CD4-positive, alpha-beta T cell treated with Interleukin-4 for 4 hours (primary cell): ENCODE measurements at regions not wholly inside any gene's neighbourhood (a gene's known extent, or its start where the extent isn't known, plus 50 kb on each side); places are given as distances from the start of the nearest gene placed in this dataset.
"Not testable (repeated sequence)": the region's sequence is repeated elsewhere in the genome, so short reads cannot be mapped to it uniquely, and the experiment has no call there.

Source experiments
- DNase-seq: peaks from one replicate; pipeline ENCODE4 v3.0.0-alpha.2; 2020

DNA sequence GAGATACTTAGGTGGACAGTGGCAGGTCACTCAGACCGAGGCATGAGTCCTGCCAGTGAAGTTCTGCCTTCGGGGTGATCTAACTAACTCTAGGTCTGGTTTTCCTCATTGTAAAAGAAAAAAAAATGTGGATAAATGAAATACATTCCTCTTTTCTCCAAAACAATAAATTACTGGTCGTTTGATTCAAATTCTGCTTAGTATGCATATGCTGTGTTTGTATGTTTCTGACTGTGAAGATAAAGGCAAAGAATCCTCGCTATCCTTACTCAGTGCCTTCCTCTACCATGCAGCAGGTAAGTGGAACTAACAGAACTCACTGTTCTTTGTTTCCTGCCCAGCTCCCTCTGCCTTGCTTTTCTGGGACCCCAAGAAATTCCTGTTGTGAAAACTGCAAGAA is 330.1 kb downstream of the SUCLG1 start:
- no peak for DNase-seq

DNA sequence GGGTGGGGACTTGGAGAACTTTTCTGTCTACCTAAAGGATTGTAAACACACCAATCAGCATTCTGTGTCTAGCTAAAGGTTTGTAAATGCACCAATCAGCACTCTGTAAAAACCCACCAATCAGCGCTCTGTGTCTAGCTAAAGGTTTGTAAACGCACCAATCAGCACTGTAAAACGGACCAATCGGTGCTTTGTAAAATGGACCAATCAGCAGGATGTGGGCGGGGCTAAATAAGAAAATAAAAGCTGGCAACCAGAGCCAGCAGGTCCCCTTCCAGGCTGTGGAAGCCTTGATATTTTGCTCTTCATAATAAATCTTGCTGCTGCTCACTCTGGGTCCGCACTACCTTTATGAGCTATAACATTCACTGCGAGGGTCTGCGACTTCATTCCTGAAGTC is 331.3 kb downstream of the SUCLG1 start:
- not testable (repeated sequence) for DNase-seq

DNA sequence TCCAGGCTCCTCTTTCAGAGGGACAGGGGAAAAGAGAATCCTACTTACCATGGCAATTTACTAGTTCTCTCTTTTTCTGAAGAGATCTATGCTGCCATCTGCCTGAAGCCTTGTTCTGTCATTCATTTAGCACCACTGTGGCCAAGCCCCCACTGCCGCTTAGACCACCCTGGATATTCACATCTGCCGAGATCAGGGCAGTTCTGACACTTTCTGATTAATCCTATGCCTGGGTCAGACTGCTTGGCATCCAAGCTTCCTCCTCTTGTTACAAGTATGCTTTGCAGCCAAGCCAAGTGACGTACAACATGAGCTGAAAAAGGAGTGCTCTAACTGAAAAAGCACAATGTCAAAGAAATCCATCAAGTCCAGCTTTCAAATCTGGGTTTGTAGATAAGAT is 332.6 kb downstream of the SUCLG1 start:
- no peak for DNase-seq

DNA sequence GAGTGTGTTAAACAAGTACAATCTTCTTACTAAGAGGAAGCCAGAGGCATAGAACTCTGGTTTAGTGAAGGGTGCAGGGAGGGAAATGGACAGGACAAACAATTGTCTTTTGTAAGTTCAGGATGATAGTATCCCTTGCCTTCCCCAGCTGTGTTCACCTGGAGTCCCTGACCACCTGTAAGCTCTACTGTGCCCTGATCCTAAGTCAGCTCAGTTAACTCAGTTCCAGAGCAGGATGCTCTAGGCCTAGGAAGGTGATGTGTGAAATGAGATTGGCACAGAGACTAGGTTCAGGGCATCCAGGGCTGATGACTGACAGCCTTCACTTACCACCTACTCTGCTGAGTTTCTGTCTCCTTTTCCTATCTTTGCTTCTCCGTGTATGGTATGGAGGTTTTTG is 333.0 kb downstream of the SUCLG1 start:
- DNase-seq, result no peak

DNA sequence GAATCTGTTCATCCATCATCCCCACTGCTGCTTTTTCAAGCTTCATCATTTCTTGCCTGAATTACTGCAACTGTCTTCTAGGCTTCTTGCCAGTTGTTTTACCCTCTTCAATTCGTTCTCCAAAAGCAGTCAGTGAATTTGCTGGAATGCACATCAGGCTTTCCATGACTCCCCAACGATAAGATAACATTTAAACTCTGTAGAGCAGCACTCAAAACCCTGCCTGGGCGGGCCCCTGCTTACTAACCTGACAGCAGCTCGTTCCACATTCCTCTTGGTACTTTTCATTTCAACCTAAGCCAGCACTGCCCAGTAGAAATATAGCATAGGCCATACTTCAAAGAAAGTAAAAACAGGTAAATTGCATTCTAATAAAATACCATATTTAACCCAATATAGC is 342.9 kb downstream of the SUCLG1 start:
- DNase-seq, result no peak

DNA sequence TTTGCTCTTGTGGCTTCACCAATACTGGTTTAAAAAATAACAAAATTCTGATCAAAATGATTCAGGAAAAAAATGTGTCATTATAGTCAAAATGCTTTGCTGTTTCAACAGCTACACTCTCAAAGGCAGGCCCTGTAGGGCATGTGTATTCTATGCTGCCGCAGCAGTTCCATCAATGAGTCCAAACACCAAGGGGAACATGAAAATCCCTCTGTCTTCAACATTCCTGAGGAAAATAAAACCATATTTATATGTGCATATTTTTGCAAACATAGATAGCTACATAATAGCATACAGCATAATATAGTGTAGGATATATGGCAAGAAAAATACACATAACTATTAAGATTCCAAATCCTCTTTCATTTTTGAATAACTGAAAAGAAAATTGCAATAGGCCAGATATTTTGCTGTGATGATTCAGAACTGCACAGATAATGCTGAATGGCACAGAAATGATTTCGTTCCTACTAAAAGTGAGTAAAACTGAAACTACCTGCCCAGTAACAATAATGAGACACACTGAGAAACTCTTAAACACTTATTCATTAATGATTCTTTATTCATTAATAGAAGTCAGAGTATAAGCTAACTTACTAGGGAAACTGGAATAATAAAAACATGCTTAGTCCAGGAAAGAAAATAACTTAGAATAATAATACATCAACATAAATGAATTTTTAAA is 343.8 kb downstream of the SUCLG1 start:
- DNase-seq, result no peak

DNA sequence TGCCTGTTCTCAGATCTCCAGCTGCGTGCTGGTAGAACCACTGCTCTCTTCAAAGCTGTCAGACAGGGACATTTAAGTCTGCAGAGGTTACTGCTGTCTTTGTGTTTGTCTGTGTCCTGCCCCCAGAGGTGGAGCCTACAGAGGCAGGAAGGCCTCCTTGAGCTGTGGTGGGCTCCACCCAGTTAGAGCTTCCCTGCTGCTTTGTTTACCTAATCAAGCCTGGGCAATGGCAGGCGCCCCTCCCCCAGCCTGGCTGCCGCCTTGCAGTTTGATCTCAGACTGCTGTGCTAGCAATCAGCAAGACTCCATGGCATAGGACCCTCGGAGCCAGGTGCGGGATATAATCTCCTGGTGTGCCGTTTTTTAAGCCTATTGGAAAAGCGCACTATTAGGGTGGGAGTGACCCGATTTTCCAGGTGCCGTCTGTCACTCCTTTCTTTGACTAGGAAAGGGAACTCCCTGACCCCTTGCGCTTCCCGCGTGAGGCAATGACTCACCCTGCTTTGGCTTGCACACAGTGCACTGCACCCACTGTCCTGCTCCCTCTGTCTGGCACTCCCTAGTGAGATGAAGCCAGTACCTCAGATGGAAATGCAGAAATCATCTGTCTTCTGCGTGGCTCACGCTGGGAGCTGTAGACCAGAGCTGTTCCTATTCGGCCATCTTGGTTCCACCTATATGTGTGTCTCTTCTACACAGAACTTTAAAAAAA is 355.1 kb downstream of the SUCLG1 start:
- DNase-seq, result not testable (repeated sequence)

DNA sequence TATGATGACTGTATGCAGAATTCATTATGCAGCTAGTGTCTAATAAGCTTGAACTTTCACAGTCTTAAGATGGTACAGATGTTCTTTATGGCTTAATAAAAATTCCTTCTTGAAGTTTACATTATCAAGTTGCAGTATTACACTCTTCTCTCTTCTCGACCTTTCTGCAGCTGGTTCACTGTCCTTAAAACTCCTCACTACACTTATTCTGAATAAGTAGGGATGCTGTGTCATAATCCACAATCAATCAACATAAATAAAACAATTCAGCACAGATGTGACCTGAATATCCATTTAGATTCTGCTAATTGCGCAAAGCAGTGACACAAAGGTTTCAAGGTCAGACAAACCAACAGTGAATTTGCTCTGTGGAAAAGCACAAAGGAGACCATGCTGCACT is 356.8 kb downstream of the SUCLG1 start:
- DNase-seq, result no peak

DNA sequence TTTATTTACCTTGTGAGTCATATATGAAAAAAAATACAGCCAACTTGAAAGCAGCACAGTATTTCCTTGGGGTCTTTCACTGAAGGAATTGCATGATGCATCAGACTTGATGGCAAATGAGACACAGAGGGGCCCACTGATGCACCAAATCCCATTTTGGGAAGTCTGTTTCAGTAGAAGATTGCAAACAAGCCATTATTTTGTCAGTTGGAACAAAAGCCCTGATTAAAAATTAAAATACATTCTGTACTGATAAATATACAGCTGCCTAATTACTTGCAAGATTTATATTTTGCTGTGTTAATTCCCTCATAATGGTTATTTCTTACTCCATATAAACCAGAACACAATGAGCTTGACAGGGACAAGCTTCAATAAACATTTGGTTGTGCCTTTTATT is 370.4 kb downstream of the SUCLG1 start:
- DNase-seq, result no peak

DNA sequence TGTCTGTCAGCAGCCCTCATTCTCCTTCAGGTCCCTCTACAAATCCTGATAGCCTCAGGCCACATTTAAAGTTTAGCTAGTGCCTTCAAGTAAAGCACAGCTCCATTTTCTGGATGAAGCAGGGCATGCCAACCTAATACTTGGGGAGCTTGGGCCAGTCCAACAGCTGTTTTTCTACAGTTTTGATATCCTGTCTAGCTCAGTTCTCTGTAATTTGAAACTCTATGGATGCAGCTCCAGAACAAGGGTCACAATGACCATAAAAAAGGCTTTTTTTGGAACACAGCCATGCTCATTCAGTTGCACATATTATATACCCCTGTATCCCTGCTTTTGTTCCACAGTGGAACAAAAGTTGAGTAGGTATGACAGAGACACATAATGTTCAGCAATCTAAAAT is 373.5 kb downstream of the SUCLG1 start:
- DNase-seq, result no peak

DNA sequence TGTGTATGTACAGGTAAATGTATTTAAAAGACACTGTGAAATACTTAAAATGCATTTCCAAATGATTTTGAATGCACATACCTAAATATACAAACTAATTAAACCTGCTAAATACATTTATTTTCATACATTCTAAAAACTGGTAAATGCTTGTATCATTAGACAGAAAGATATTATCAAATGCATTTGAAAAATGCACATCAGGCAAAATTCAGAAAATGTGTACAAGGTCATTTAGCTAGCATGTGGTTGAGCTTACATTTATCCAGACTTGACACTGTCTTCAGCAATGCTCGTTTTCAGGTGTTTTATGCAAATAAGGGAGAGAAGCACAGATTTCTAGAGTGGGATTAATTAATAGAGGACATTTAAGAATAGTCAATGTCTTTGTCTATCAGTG is 374.2 kb downstream of the SUCLG1 start:
- DNase-seq, result no peak

DNA sequence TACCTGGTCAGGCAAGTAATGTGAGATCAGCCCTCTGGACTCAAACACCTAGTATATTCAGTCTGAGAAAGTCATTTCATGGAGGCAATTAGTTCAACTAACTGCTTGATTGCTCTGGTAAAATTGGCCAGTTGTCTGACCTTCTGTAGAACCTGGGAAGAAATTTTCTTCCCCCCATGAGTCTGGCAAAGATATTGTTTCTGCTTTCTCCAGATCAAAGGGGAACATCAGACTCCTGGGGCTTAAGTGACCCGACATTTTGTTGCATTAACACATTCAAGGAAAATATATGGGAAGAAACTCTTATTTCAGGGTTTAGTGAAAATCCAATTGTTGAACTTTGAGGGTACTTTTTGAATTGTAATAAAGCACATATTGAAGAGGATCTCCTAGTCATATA is 375.1 kb downstream of the SUCLG1 start:
- DNase-seq, result no peak

DNA sequence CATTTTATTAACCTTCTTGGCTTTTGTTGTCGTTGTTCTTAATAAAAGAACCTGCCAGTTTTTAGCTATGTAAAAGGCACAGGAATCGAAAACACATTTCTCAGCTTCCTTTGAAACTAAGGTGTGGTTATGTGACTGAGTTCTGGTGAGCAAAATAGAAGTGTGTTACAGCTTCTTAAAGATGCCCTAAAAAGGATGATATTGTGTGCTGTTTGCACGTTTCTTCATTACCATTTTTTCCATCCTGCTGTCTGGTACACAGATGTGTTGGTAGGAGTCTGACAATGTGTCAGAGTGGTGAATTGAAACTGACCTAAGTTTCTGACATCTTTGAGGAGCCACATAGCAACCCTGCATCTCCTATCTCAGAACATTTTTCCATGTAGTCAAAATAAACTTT is 380.6 kb downstream of the SUCLG1 start:
- DNase-seq, result no peak

DNA sequence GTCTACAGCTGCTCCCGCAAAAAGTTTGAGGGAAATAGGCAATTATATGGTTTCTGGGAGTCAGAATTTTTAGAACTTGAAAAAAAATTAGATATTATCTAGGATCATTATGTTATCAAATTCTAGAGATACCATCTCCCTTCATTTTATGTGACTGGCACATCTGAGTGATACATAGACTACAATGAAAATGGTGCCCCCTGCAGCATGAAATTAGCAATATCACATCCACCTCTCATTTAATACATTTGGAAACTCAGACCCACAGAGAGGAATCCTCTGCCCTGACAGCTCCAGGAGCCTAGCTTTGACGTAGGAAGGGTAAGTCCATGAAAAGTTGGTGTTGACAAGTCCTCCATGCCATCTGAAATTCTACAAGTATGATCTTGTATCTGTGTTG is 381.6 kb downstream of the SUCLG1 start:
- DNase-seq, result no peak

DNA sequence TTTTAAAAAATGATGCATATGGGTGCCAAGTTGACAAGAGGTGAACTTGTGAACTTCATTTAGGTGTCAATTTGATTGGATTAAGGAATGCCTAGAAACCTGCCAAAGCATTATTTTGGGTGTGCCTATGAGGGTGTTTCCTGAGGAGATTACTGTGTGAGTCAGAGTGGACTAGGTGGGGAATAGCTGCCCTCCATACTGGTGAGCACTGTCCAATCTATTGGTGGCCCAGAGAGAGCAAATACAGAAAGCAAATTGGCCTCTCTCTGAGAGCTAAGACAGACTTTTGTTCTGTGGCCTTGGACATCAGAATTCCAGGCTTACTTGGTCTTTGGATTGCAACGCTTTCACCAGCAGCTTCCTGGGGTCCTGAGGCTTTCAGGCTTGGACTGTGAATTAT is 388.0 kb downstream of the SUCLG1 start:
- DNase-seq, result no peak

DNA sequence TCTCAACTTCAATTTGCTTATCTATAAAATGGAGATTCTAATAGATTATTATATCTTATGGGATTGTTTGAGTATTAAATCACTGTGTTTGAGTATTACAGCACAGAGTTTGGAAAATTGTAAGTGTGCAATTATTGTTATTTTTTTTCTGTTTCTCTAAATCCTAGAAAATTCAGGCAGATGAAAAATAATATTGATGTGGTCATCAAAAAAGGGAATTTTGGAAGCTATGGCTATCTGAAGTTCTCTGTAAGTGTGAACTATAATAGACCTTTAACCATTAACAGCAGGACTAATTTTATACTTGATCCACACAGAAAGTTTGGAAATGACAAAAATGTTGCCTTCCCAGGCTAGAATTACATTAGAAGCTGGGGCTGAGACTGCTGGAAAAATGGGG is 393.2 kb downstream of the SUCLG1 start:
- DNase-seq, result no peak

DNA sequence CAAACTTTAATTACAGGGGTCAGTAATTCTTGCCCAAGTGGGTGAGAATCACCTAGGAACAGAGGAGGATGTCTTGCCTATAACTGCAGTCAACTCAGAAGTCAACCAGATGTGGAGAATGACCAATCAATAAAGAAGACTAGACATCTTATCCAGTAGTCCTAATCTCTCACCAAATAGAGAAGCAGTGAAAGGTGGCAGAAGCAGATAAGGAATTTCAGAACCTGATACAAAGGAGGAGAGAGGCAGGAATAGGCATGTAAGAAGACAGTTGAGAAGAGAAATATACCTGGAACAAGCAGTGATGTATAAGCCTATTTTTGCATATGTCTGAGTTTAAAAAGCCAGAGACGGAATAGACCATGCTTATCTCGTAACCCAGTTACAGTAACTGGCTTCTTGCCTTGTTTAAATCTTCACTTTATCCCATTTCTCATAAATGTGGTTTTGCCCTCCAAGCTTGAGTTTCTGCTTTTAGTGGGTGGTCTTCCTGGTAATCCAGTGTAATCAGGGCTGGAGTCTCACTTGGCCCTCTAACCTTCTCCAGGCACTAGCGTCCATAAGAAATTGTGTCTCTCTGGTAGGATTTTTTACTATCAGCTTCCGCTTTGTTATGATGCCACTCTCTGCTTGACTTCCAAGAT is 401.0 kb downstream of the SUCLG1 start:
- DNase-seq, result no peak

DNA sequence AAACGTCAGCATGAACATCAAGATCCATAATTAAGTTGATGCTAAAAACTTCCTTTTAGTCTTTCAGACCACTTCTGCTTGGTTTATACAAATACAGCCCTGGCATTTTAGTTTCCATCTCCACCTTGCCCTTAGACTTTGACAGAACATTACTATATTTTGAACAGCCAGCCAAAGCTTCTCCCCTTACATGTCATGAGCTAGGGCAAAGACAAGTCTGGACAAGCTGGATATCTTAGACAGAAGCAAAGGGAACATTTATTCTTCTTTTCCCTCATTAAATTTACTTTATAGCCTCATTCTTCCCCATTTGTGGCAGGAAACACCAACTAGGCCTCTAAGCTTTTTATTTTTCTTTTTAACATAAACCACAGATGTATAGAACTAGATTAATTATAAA is 403.3 kb downstream of the SUCLG1 start:
- DNase-seq, result no peak

DNA sequence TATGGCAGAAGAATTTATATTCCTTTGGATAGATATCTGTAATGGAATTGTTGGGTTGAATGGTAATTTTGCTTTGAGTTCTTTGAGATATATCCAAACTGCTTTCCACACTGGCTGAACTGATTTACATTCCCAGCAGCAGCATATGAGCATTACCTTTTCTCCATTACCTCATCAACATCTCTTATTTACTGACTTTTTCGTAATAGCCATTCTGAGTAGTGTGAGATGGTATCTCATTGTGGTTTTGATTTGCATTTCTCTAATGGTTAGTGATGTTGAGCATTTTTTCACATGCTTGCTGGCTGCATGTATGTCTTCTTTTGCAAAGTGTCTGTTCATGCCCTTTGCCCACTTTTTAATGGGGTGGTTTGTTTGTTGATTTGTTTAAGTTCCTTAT is 404.5 kb downstream of the SUCLG1 start:
- not testable (repeated sequence) for DNase-seq

DNA sequence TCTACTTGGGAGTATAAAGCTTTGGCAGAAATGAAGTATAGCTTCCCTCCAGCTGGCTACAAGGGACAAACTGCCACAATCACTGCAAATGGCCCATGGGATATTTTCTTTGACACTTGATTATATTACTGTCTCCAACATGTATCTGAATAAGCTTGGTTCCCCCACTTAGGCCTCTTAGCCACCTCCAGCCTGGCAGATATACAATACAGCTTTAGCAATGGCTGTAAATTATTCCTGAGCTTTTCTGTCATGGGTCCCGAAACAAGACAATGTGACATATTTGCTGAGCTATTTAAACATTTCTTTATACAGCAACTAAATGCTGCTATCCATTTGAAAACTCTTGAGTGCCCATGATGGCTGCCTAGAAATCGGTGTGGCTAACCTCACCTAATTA is 406.2 kb downstream of the SUCLG1 start:
- no peak for DNase-seq

DNA sequence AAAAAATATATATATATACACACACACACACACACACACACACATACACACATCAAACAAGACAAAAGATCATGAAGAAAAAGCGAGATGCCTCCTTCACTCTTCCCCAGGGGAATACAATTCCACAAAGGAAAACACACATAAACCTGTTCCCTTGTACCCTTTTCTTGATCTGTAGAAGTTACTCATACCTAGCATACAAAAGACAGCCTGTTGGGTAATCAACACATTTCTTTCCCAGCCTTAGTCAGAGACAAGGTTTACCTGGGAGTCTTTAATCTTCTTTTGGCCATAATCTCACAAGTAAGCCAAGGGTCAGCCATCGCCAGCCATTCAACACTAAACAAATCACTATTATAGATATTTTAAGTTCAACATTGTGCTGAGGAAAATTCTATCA is 407.0 kb downstream of the SUCLG1 start:
- no peak for DNase-seq

DNA sequence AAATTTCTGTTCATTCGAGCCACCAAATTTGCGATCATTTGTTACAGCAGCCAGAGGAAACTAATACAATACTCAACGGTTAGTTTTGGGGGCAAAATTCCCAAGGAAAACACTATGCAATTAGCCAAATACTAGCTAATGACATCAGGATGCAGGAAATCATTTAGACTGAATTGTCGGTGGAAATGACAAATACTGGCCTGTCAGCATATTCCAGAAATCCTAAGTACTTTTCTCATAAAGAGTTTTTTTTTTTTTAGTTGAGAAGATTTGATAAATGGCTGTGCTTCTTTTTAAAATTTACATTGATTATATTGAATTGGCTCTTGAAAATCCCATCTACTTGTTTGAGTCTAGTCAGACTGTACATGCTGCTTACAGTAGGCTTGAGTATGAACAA is 410.1 kb downstream of the SUCLG1 start:
- DNase-seq, result no peak

DNA sequence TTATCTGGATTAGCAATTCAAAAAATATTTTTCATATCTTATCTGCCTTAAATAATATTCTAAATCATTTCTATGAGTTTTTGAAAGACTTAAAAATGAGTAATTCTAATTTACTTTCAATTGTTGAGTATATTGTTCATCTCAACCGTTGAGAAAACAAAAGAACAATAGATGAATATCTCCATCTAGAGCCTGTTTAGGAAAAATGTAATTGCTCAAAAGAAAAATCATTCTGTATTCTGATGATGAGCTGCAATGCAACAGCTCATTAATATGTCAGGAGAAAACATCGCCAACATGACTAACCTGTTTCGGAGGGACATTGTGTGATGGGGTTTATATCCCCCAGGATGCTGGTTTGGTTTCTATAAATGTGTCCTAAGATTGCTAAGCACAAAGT is 417.6 kb downstream of the SUCLG1 start:
- DNase-seq, result no peak

DNA sequence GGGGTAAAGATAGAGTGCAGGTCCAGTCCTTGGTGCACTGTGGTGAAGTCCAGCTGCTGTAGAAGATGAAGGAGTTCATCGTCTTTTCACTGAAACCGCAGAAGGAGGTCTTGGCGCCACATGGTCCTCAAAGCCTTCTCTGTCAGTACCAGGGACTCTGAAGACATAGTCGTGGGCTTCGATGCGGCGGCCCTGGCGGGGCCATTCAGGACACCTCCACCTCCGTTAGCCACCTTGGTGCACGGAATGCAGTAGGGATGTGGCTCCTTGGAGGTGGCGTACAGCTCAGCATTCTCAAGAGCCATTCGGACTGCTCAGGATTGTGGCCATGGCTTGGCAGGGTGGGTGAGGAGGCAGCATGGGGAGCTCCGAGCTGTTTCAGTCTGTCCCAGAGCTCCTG is 418.8 kb downstream of the SUCLG1 start:
- no peak for DNase-seq

DNA sequence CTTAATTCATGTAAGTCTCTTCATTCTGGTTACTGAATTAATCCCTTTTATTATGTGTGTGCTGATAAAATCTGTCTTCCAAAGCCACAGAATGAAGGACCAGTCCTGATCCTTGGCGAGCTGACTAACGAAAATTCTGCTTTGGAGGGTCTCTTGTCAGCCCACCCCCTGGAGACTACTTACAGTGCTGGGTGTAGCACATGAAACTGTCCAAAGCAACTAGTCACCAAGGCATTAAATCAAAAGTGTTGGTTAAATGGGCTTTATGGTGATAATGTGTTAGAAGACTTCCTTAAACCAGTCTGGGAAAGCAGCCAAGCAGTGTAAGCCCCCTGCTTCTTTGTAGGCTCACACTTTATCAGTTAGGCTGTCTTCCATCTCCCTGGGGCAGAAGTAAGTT is 420.2 kb downstream of the SUCLG1 start:
- no peak for DNase-seq
